HG03342 (cell line): ENCODE measurements at regions not wholly inside any gene's neighbourhood (a gene's known extent, or its start where the extent isn't known, plus 50 kb on each side); places are given as distances from the start of the nearest gene placed in this dataset.
"Not testable (repeated sequence)": the region's sequence is repeated elsewhere in the genome, so short reads cannot be mapped to it uniquely, and the experiment has no call there.

ENCODE experiments used
- ATAC-seq: cut with Tn5 transposase; IDR thresholded peaks from one replicate; pipeline ENCODE4 v1.9.1; 2021; ENCODE audit warnings: mild to moderate bottlenecking, moderate library complexity; ENCODE audit not compliant: unreplicated experiment

DNA sequence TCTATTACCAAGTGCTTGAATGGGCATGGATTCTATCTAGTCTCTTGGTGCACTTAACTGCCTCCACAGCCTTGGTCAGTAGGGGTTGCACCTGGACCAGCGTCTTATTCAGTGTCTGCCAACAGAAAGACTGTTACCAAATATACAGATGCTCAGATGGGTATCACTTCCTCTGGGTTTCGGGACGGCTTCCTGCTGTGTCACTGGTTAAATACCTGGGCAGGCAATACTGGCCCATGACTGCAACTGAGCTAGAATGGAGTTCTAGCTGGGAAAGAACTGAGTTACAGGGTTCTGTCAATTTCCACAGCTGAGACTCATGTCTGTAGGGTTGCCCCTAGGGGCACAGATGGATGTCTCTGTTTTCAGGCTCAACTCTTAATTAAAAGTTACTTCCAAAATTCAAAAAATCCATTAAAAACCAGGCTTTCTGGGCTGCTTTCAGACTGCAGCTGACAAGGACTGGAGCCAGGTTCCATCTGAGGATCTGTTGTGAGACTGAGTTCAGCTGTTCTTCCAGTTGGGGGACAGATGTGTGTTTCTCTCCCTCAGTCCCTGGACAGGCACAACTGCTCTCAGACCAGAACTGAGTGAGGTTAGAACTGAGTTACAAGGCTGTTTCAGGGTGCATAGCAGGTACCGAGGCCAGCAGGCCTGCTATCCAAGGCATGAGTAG lies 789.6 kb upstream of the SLC8A1 start:
- ATAC-seq: peak; percentile 50

DNA sequence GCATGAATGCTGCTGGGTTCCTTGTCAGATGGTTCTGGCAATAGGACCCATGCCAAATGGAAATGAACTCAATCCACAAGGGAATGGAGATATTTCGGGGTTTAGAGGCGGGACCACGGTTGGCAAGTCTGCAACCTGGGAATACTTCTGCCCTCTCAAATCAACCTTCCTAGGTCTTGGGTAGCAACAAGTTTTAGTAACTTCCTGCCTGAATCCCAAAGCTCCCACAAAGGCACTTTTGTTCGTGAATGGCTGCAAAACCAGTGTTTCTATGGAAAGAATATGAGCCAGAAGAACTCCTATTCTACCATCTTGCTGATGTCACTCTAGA lies 790.1 kb upstream of the SLC8A1 start:
- ATAC-seq: no peak

DNA sequence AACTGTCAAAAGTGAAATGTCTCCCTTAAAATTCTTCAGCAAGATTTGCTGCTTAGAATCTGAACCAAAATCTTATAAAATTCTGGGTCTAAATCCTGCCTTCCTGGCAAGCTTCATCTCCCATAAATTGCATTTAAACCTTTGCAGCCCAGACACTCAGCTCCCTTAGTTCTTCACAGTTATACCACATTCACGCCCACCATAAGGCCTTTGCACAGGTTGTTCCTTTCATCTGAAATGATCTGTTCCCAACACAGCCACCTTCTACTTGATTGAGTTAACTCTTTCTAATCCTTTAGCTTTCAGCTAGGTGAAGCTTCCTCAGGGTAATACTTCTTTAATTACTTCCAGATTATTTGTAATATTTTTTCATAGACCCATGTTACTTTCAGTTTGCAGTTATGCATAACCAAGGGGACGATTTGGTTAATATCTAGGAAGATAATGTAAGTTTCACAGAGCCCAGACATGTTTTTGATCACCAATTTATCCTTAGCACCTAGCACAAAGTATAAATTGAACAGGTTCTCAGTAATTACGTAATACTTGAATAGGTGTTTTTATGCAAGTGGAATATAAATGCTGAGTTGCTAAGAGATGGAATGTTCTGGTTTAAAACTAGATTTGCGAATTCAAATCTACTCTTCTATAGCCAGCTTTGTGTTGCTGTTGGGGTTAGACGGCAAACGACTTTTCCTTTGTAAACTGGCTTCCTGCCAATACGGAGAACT lies 779.7 kb upstream of the PKDCC start:
- no peak for ATAC-seq

DNA sequence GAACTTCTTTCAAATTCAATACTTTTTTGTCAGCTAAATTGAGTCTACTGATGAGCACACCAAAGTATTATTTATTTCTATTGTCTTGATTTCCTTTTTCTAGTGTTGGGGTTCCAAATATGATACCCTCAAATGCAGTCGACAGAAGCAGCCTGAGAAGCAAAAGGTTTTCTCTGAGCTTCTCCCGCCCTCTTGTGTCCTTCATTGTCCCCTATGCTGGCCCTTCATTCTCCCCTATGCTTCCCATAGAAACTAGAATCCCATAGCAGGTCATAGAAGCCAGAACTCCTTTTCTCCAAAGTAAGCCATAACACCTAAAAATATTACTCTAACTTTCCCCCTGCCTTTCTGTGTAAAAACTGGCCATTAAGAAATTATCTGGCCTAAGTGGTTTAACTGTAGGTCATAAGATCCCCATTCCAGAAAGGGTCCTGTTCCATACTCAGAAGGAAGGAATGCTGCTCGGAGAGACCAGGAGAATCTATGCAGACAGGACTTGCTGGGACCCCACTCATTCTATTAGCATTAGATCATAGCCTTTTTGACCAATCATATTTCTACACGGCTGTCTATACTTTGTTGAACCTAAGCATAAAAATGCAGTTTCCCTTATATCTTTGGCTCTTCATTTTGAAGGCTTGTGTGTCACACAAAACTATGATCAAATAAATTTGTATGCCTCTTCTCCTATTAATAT lies 764.6 kb upstream of the PKDCC start:
- no peak for ATAC-seq

DNA sequence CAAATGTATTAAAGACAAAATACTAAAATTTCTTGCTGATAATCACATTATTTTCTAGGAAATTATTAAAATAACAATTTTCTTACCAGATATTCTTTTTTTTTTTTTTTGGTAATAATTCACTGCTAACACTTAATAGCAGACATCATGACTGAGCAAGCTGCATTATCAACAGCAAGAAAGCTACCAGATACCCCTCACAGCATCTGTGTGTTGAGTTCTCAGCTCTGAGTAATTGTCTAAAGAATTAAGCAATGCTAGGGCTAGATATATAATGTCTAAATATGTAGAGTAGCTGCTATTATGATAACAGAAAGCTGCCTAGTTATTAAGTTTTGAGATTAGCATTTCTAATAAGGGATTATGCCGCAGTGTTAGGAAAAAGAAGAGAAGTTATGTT lies 754.3 kb upstream of the PKDCC start:
- ATAC-seq: no peak

DNA sequence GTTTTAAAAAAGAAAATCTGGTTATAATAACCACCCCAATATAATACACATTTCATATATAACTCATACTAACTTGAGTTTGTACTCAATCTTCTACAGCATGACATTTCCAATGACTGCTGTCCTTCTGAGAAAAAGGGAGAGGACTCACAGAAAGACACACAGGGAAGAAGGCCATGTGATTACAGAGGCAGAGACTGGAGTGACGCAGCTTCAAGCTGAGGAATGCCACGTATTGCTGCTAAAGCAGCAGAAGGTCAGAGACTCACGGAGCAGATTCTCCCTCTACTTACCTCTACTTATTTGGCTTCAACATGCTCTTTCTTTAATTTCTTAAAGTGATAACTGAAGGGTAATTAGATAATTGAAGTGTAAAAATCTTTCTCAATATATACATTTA lies 753.5 kb upstream of the PKDCC start:
- ATAC-seq: no peak

DNA sequence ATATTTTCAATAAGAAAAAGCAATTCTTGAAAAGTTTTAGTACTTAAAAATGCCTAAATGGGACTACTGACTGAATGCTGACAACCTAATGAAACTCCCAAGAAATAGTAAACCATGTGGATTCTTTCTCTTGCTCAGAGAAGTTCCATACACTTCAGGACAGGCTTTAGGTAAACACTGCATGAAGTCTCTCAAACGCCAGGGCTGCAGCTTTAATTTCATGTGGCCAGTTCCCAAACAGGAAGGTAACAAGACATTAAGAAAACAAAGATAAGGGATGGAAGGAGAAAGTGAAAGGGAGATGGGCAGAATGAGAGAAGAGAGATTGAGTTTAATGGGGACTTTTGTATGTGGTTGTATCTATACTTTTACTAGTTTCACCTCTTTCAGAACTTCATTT lies 734.7 kb upstream of the PKDCC start:
- ATAC-seq: no peak

DNA sequence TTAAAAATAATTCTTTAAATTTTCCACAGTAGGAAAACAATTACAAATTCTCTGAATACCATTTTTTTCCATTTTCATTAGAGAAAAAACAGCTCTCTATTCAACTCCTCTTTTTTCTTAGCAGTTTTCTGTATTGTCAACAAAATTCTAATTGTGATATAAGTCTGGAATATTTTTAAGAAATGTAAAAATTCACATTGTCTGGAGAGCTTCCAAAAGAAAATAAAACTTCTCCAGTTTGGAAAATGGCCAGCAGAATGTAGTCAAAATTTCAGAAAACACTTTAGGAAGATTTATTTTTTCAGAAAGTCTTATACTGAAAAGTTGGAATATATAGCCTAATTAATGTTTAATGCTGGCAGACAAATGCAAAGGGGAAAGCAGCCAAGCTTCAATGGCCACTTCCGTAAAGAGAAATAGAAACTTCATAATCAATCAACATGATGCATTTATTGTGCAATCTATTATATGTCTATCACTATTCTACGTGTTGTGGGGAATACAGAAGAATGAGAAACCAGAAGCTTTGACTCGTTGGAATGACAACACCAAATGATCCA lies 733.2 kb upstream of the PKDCC start:
- ATAC-seq: no peak

DNA sequence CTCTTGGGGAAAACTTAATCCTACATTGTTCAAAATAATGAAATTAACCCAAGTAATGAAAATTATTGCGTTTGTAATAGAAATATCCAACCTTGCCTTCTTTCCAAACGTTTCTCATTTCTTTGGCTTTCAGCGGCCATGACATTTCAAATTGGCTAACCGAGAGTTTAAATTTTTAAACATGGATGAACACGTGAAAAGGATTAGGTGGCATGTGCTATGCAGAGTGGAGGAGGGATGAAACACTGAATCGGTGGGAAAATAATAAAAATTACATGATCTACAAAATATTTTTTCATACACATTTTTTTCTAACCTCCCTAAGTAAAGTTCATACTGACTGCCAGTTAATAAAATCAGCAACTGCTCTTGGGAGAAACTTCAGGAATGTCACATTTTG lies 728.4 kb upstream of the PKDCC start:
- no peak for ATAC-seq

DNA sequence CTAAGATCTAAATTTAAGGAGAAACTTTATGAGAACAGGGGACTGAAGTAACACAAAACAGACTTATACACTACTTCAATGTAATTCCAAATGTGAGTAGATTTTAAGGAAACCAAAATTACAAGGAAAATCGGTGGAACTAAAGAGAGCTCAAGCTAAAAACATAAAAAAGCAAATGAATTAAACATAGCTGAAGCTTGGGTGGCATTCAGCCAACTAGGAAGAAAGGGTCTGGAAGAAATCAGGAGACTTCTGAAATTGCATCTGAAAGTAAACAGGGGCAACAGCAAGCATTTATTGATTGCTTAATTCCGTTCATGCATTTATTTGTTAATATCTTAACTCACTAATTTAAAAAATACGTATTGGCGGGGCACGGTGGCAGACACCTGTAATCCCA lies 727.3 kb upstream of the PKDCC start:
- ATAC-seq: no peak

DNA sequence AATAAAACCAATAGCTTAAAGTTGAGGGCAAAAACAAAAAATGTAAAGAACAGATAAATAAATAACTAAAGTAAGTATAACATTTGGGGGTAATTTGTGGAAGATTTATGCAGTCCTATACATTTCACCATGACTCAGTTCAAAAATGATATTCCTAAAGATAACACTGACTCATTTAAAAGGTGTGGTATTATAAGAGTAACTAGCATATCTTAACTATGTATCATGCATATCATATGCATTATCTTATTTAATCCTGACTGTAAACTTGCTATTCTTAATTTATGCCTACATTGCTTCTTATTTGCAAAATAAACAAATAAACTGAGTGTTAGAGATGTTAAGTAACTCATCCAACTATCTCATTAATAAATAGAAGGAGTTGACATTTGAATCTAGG lies 726.5 kb upstream of the PKDCC start:
- ATAC-seq: no peak

DNA sequence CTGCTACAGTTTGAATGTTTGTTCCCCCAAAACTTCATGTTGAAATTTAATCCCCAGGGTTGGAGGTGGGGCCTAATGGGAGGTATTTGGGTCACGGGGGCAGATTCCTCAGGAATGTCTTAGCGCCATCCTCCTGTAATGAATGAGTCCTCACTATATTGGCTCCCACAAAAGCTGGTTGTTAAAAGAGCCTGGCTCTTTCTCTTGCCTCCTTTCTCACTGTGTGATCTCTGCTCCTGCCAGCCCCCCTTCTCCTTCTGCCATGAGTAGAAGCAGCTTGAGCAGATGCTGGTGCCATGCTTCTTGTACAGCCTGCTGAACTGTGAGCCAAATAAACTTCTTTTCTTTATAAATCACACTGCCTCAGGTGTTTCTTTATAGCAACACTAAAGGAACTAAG lies 721.0 kb upstream of the PKDCC start:
- no peak for ATAC-seq

DNA sequence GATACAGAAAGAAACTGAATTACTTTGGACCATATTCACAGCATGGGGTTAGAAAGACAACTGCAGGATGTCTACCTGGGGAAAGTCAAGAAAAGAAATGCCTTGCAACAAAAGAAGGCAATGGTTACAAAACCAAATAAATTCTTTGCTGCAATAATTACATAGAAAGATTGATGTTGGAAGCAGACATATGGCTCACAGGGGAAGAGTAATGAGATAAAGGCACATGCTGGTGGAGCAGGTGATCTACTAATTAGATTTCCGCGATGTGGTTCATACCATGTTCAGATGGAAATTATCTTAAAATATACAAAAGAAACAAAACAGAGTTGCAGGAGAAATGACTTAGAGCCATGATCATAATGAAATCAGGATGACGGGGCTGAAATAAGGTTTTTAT lies 718.8 kb upstream of the PKDCC start:
- ATAC-seq: no peak

DNA sequence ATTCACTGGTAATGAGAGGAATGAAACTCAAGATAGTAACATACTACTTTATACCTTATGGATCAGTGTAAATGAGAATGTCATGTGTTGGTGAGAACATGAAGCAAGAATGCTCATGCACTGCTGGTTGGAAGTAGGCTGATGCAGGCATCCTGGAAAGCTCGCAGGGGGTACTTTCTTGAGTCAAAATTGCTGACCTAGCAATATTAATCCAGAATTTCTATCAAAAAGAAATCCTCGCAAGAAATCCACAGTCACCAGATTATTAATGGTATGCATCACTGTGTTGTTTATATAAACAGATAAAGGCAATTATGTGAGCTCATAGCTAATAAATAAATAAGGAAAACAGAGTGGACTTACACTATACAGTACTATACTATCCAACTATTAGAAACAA lies 713.7 kb upstream of the PKDCC start:
- no peak for ATAC-seq

DNA sequence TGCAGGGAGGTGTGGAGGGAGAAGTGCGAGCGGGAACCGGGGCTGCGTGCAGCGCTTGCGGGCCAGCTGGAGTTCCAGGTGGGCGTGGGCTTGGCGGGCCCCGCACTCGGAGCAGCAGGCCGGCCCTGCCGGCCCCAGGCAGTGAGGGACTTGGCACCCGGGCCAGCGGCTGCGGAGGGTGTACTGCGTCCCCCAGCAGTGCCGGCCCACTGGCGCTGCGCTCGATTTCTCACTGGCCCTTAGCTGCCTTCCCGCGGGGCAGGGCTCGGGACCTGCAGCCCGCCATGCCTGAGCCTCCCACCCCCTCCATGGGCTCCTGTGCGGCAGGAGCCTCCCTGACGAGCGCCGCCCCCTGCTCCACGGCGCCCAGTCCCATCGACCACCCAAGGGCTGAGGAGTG lies 712.2 kb upstream of the PKDCC start:
- not testable (repeated sequence) for ATAC-seq

DNA sequence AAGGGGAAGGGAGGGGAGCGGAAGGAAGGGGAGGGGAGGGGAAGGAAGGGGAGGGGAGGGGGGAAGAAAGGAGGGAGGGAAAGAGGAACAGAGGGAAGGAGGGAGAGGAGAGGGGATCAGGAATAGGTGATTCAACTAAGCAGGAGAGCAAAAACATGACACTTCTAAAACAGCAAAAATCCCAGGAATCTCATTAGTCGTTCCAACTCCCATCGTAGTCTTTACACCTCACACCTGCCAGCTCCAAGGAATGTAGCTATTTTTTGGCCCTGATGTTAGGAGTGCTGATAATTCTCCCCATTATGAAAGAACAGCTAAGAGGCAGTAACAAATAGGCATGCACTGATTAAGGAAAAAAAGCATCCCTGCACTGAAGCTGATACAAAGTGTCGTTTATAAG lies 709.9 kb upstream of the PKDCC start:
- ATAC-seq: no peak

DNA sequence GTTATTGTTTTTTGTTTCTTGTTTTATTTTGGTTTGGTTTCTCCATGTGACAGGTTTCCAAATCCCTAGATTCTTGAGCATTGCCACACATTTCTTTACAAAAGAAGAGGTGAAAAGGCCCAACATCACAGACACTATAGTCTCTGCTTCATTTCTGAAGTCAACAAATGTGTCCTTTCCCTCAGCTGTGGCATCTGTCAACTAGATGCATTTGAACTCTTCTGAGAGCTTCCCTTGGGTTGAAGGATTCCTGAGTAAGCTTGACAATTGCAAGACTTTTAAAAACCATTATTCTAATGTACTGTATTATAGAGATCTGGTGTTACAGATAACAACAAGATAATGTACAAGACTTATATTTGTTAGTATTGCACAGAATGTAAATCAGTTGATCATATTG lies 703.3 kb upstream of the PKDCC start:
- no peak for ATAC-seq

DNA sequence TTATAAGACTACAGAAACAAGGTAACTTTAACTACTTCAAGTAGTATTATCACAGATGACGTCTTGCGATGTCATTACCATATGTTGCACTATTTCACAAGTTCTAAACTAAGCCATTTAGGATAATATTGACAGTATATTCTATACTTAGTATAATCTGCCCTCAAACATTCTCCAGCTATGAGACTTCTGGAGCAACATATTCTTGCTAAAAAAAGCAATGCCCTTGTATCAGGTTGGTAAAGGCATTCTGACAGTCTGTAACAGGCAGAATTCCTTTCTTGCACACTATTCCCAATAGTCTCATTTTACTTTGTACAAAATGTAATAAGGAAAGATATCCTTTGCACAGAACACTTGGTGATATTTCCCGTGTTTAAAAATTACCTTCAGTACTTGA lies 694.8 kb upstream of the PKDCC start:
- ATAC-seq: no peak

DNA sequence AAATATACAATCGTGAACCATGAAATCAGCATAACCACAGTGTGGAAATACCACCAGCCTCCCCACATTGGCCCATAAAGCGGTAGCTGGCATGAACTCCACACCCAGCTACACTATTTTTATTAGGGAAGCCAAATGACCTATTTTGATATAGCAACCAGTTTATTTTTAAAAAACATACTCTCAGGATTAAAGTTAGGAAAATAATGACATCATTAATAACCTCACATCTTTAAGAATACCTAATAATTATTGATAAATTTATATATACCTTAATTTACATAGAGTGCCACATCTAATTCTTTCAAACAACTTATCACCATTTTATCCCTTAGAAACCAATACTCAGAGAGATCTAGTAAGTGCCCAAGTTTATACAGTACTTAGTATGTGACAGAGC lies 692.0 kb upstream of the PKDCC start:
- no peak for ATAC-seq

DNA sequence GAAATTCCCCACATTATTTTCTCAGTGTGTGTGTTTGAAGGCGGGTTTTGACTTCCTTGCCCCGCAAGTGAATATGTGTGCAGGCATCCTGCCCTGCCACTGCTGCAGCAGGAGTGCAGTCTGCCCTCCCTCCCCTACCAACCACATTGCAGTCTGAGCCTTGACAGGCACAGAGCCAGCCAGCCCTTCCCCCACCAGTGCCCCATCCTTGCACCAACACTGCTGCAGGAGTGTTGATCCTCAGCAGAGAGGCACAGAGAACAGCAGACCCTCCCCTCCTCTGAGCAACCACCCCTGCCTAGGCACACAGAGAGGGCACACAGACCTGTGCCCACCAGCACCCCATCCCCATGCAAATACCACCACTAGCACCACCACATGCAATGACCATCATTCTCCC lies 683.0 kb upstream of the PKDCC start:
- no peak for ATAC-seq

DNA sequence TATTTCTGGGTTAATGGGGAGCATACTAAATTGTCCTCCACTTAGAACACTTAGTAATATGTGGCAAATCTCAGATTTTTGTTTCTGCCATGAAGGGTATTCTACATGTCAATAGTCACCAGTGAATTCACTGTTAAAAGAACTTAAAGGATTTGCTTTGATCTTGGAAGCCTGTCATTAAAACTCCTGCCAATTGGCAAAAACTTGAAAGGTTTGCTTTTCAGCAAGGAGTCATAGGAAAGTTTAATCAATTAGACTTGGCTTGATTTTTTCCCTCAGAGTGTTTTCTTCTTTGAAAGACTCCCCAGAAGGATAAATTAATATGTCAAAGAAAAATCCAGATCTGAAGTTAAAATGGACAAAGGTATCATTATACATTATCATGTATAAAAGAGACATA lies 671.9 kb upstream of the PKDCC start:
- ATAC-seq: no peak

DNA sequence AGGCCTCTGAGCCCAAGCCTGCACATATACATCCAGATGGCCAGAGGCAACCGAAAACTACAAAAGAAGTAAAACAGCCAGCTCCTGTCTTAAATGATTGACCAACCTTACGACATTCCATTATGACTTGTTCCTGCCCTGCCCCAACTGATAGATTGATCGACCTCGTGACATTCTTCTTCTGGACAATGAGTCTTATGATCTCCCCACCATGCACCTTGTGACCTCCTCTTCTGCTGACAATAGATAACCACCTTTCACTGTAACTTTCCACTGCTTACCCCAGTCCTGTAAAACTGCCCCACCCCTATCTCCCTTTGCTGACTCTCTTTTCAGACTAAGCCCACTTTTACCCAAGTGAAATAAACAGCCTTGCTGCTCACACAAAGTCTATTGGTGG lies 670.0 kb upstream of the PKDCC start:
- no peak for ATAC-seq
